Lower leg skin (tissue), 4 donors: ENCODE measurements at regions not wholly inside any gene's neighbourhood (a gene's known extent, or its start where the extent isn't known, plus 50 kb on each side); places are given as distances from the start of the nearest gene placed in this dataset.

Source experiments
- DNase-seq, 2 donors: peaks; one replicate each; pipeline ENCODE4 v3.0.0-alpha.2; 2019; ENCODE audit warnings: low spot score in 2 of 2
- H3K4me3 ChIP-seq: fragments of 200-600 bp; sonication (generic); 2 replicates; pipeline ENCODE4 v1.5.1; 2017; ENCODE audit warnings: mild to moderate bottlenecking, low read depth; ENCODE audit not compliant: poor library complexity, severe bottlenecking
- POLR2A ChIP-seq, 2 donors: fragments of 450-650 bp; IDR thresholded peaks; one replicate each; pipeline ENCODE4 v1.6.1; 2016 to 2017; ENCODE audit warnings: antibody characterized with exemption in 2 of 2, mild to moderate bottlenecking in 1 of 2, moderate library complexity in 1 of 2
- WGBS, 2 donors: methylation state at CpG; one replicate each; pipeline ENCODE4 v1.1.5; 2018; 5-methylcytosine and 5-hydroxymethylcytosine counted together
- intact Hi-C: fragments of 100-400 bp; cut with DNase I; formaldehyde crosslinking; loops from one replicate; pipeline ENCODE4 v1.15.0; 2023; ENCODE audit warnings: low total_unique reads
- TF ChIP-seq, protein P1 (sequence below), 3 donors: fragments of 450-650 bp; IDR thresholded peaks; one replicate each; pipeline ENCODE4 v1.5.1; 2016; ENCODE audit warnings: antibody characterized with exemption in 3 of 3, mild to moderate bottlenecking in 3 of 3, moderate library complexity in 2 of 3

DNA sequence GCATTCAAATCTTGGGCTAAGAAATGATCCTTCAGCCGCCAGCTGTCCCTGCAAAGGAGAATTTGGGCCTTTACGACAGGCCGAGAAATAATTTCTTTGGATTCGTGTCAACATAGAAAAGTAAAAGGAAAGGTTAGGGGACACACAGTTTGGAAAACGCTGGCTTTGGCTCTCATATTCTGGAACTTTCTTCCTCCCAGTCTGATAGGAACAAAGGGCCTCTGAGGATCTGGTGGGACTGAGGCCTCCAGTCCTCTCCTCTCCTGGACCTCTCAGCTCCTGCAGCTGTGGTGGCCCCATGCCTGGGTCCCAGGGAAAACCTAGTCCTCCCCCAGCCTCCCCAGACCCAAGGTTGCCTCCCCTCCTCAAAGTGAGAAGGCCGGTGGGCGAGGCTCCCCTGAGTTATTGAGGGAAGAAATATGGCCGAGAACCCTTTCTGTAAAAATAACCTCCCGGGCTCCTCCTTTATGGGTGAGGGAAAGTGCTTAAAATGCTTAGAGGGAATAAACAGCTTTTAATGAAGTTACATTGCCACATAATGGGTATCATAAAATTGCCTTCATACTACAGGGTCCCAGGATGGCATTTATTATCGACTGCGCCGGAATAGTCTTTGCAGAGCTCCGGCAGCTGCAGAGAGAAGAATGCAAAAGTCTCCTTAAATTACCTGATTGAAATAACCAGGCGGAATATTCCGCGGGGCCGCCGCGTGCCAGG is 188.3 kb downstream of the PHETA1 start:
- WGBS, 2 donors = 39 to 46% methylated on average over 19 of the region's 19 CpGs
- TF ChIP-seq, protein P1, sequence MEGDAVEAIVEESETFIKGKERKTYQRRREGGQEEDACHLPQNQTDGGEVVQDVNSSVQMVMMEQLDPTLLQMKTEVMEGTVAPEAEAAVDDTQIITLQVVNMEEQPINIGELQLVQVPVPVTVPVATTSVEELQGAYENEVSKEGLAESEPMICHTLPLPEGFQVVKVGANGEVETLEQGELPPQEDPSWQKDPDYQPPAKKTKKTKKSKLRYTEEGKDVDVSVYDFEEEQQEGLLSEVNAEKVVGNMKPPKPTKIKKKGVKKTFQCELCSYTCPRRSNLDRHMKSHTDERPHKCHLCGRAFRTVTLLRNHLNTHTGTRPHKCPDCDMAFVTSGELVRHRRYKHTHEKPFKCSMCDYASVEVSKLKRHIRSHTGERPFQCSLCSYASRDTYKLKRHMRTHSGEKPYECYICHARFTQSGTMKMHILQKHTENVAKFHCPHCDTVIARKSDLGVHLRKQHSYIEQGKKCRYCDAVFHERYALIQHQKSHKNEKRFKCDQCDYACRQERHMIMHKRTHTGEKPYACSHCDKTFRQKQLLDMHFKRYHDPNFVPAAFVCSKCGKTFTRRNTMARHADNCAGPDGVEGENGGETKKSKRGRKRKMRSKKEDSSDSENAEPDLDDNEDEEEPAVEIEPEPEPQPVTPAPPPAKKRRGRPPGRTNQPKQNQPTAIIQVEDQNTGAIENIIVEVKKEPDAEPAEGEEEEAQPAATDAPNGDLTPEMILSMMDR (IDR thresholded peaks at IDR 0.05) = no peak
- TF ChIP-seq POLR2A (IDR thresholded peaks at IDR 0.05) = no peak

DNA sequence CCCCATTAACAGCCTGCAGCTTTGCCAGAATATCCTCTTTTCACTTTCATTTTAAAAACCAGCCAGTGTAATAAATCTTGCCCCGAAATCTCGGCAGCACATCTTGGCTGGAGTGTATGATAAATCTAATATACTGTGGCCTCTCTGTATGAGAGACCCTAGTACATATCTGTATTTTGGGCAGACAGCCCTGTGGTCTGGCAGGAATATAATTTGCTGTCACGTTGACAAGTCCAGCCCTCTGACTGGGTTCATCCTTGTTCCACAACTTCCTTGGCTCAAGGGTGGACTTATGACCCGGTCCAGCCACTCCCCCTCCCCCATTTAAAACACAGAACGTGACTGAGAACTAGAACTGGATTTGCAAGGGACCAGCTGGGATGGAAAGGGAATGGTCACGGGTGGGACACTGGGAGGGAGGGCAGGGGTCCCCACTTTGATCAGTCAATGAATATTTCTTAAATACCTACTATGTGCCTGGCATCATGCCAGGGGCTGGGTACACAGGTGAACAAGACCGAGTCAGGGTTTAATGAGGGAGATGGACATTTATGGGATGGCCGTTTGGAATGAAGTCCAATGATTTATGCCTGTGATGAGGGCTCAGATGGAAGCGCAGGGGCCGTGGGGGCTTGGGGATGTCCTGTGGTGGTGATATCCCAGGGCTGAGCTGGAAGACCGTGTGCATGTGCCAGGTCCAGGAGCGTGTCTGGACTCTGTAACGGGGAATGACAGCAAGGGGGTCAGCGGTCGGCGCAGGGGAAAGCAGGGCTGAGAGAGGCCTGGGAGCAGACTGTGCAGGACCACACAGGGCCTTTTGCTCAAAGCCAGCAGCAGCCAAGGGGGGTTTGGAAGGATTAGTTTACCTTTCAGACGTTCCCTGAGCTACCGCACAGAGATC is 190.5 kb downstream of the PHETA1 start:
- TF ChIP-seq POLR2A (IDR thresholded peaks at IDR 0.05) = no peak
- TF ChIP-seq, protein P1 (IDR thresholded peaks at IDR 0.05) = no peak
- no peak overlapping the region for H3K4me3 ChIP-seq
- 20 to 30% methylated on average over 18 of the region's 18 CpGs for WGBS, 2 donors
- intact Hi-C loops = no loop called here
- DNase-seq = no peak

More for the DNA sequence above, 188.3 kb downstream of the PHETA1 start:
- no peak for DNase-seq
- no peak overlapping the region for H3K4me3 ChIP-seq
- intact Hi-C loops = no loop called here

DNA sequence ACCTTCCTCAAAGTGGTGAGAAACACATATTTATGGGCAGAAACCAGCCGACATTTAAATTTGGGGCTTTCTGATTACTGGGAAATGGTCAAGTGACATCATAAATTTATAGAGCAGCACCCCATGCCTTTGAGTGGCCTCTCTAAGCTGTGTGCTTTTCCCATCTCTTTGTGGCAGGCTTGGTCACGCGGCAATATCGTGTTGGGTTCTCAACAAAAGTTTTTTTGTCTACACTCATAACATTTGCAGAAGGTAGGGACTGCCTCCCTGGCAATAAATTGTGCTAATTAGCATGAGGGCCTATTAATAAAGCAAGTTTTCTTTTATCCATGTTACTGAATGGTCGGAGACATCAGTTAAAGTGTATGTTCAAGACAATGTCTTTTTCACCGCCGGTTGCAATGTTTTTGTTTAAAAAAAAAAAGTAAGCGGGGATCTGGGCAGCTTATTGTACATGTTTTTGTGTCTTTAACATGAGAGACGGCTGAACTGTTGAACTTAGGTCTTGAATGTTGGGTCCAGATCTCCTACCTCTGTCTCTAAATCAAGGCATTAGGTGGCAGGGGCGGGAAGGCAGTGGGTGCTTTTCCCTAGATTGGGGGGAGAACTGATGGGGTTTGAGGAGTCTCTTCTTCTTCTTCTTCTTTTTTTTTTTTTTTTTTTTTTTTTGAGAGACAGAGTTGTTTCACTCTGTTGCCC is 193.3 kb downstream of the PHETA1 start:
- WGBS, 2 donors = 50 to 61% methylated on average over 10 of the region's 10 CpGs
- intact Hi-C loops = no loop called here
- no peak for TF ChIP-seq POLR2A (IDR thresholded peaks at IDR 0.05)
- TF ChIP-seq, protein P1 (IDR thresholded peaks at IDR 0.05) = no peak

DNA sequence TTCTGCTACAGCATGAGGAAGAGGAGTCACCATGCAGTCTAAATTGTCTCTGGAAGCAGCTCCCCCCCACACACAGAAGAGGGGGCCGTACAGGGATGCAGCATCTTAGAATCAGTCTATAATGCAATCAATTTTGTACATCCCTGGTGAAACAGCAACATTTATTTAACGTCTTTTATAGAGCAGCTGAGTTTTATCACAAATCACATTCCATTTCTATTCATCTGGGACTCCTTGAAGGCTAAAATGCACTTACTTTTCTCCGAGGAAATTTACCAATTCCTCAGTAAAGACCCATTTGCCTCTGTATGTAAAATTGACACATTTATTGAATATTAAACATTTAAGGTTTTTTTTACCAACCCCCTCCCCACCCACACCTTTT is 193.9 kb downstream of the PHETA1 start:
- DNase-seq = no peak
- no peak for TF ChIP-seq POLR2A (IDR thresholded peaks at IDR 0.05)
- TF ChIP-seq, protein P1 (IDR thresholded peaks at IDR 0.05) = no peak
- 23 to 28% methylated on average over 3 of the region's 3 CpGs for WGBS, 2 donors
- intact Hi-C loops = no loop called here
- H3K4me3 ChIP-seq = no peak overlapping the region

More for the DNA sequence above, 193.3 kb downstream of the PHETA1 start:
- no peak overlapping the region for H3K4me3 ChIP-seq
- DNase-seq = no peak

DNA sequence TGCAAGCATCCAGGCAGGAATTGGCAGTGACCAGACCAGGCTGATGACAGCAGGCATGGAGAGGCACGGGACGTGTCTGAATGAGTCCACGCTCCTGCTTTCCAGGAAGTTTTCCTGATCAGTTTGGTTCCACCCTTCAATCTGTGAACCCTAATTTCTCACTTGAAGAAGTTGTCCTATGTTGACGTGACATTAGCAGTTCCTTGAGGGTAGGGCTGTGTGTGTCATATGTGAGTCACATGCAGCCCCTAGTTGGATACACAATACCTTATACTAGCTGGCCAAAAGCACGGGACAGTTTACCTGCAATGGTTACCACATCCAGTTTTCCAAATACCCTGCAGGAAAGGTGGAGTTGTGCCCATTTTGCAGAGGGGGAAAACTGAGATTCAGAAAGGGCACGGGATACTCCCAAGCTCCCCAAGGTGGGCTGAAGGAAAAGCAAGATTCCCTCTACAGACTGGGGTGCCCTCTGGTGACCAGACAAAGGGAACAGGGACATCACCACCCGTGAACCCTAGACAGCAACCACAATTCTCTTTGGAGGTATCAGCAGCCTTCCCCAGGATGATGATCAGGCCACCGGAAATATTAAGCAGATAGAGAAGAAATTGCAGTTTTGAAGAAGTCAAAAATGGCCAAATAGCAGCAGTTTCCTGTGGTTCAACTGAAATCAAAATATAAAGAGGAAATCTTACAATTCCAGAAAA is 194.5 kb downstream of the PHETA1 start:
- TF ChIP-seq, protein P1 (IDR thresholded peaks at IDR 0.05) = no peak
- TF ChIP-seq POLR2A (IDR thresholded peaks at IDR 0.05) = no peak
- intact Hi-C loops = no loop called here
- DNase-seq = no peak
- WGBS, 2 donors = 53 to 55% methylated on average over 8 of the region's 8 CpGs
- H3K4me3 ChIP-seq = no peak overlapping the region
